GM23338 (cell line): ENCODE measurements at regions not wholly inside any gene's neighbourhood (a gene's known extent, or its start where the extent isn't known, plus 50 kb on each side); places are given as distances from the start of the nearest gene placed in this dataset.

Experiments used
- CTCF ChIP-seq, 2 experiments: fragments of 200-600 bp in 1 of 2; sonication (generic) in 1 of 2; conservative IDR thresholded peaks; 2 replicates each; pipeline versions ENCODE4 v1.5.1 to v1.6.1; 2016 to 2017; ENCODE audit warnings: antibody characterized with exemption in 2 of 2, low read depth in 2 of 2, mild to moderate bottlenecking in 2 of 2, moderate library complexity in 1 of 2
- EZH2 ChIP-seq: fragments of 200-600 bp; sonication (generic); IDR thresholded peaks from one replicate; pipeline ENCODE4 v1.8.0; 2017; ENCODE audit warnings: antibody characterized with exemption, mild to moderate bottlenecking, low read depth; ENCODE audit not compliant: unreplicated experiment
- EZH2phosphoT487 ChIP-seq: fragments of 200-600 bp; sonication (generic); IDR thresholded peaks from one replicate; pipeline ENCODE4 v1.8.1; 2018; ENCODE audit warnings: antibody characterized with exemption; ENCODE audit not compliant: unreplicated experiment
- JUNB ChIP-seq: IDR thresholded peaks from one replicate; pipeline ENCODE4 v1.6.1; 2016; ENCODE audit warnings: antibody characterized with exemption; ENCODE audit not compliant: unreplicated experiment
- POLR2AphosphoS5 ChIP-seq: IDR thresholded peaks from 2 replicates; pipeline ENCODE4 v1.6.1; 2016; ENCODE audit warnings: antibody characterized with exemption, low read depth
- REST ChIP-seq: IDR thresholded peaks from one replicate; pipeline ENCODE4 v1.6.1; 2018; ENCODE audit warnings: antibody characterized with exemption; ENCODE audit not compliant: unreplicated experiment
- ZNF331 ChIP-seq: fragments of 250-450 bp; sonication (Bioruptor Pico); IDR thresholded peaks from 2 replicates; pipeline ENCODE4 v1.5.0; 2020; ENCODE audit warnings: low read depth, mild to moderate bottlenecking, moderate library complexity
- TF ChIP-seq, protein P1 (sequence below): IDR thresholded peaks from 2 replicates; pipeline ENCODE4 v1.6.1; 2016; ENCODE audit warnings: antibody characterized with exemption

DNA sequence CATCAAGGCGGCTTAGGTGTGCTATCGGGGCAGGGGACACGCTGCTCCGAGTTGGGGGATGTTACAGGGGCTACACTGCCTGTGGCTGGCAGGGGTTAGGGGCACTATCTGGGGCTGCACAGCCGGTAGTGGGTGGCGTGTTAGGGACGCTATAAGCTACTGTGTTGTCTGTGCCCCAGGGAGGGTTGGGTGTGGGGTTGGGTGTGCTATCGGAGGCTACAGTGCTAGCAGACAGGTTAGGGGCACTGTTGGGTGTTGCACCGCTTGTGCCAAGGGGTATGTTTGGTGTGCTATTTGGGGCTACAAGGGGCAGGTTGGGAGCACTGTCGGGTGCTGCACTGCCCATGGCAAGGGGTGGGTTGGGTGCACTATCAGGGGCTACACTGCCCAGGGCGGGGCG, 120.2 kb upstream of the VPREB1 start:
- TF ChIP-seq EZH2 (no peak), CTCF (conservative IDR thresholded peaks at IDR 0.05; ENCODE audit: low read depth in 2 of 2) (no peak), REST (no peak), ZNF331 (no peak), JUNB (no peak), POLR2AphosphoS5 (no peak), EZH2phosphoT487 (no peak)
- TF ChIP-seq, protein P1, sequence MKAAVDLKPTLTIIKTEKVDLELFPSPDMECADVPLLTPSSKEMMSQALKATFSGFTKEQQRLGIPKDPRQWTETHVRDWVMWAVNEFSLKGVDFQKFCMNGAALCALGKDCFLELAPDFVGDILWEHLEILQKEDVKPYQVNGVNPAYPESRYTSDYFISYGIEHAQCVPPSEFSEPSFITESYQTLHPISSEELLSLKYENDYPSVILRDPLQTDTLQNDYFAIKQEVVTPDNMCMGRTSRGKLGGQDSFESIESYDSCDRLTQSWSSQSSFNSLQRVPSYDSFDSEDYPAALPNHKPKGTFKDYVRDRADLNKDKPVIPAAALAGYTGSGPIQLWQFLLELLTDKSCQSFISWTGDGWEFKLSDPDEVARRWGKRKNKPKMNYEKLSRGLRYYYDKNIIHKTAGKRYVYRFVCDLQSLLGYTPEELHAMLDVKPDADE: no peak
